Fibroblast of lung (primary cell): ENCODE measurements at regions not wholly inside any gene's neighbourhood (a gene's known extent, or its start where the extent isn't known, plus 50 kb on each side); places are given as distances from the start of the nearest gene placed in this dataset.

Experiments
- CTCF ChIP-seq, 2 donors: IDR thresholded peaks in 1 of 2; conservative IDR thresholded peaks in 1 of 2; 1 replicate in 1 of 2; 2 replicates in 1 of 2; pipeline ENCODE4 v1.5.1; 2011 to 2012; ENCODE audit warnings: low read length in 2 of 2, control low read depth in 1 of 2, inconsistent platforms in 1 of 2, low read depth in 1 of 2, mild to moderate bottlenecking in 1 of 2
- EZH2 ChIP-seq: IDR thresholded peaks from 2 replicates; pipeline ENCODE4 v1.5.1; 2012; ENCODE audit warnings: low read length, control low read depth, mild to moderate bottlenecking; ENCODE audit errors: missing control alignments

- TF ChIP-seq CTCF (conservative IDR thresholded peaks at IDR 0.05 in 1 of 2, IDR thresholded peaks at IDR 0.05 in 1 of 2; ENCODE audit: low read depth in 1 of 2, low read length in 2 of 2), result no peak
- TF ChIP-seq EZH2, result no peak
These were observed 269.8 kb downstream of the TMEM38B start for GRCh38 chr9:105964156-105964555.
